IPS DF 4.7 (cell line): ENCODE measurements at regions not wholly inside any gene's neighbourhood (a gene's known extent, or its start where the extent isn't known, plus 50 kb on each side); places are given as distances from the start of the nearest gene placed in this dataset.

Experiments used
- DNase-seq: peaks from one replicate; pipeline ENCODE4 v3.0.0-alpha.2; 2013; ENCODE audit warnings: low spot score; ENCODE audit errors: extremely low read depth

GRCh38 chr5:173741087-173741486 lies 124.6 kb upstream of the BOD1 start:
- DNase-seq = no peak

- DNase-seq = no peak
These were observed 125.4 kb upstream of the BOD1 start for GRCh38 chr5:173741729-173742431.

GRCh38 chr5:173742432-173742816 lies 126.0 kb upstream of the BOD1 start:
- DNase-seq = no peak

GRCh38 chr5:173743641-173744343 lies 127.3 kb upstream of the BOD1 start:
- no peak for DNase-seq

- DNase-seq = no peak
These were observed 128.1 kb upstream of the BOD1 start for GRCh38 chr5:173744551-173744950.

GRCh38 chr5:173745123-173745522 lies 128.7 kb upstream of the BOD1 start:
- no peak for DNase-seq

GRCh38 chr5:173745557-173745956 lies 129.1 kb upstream of the BOD1 start:
- DNase-seq = no peak

GRCh38 chr5:173746047-173746646 lies 129.7 kb upstream of the BOD1 start:
- DNase-seq = no peak

GRCh38 chr5:173747876-173748275 lies 131.4 kb upstream of the BOD1 start:
- DNase-seq = no peak

GRCh38 chr5:173750538-173751265 lies 134.3 kb upstream of the BOD1 start:
- no peak for DNase-seq

- DNase-seq = no peak
These were observed 134.8 kb upstream of the BOD1 start for GRCh38 chr5:173751266-173751600.

- DNase-seq = no peak
These were observed 135.5 kb upstream of the CPEB4 start for GRCh38 chr5:173752653-173753052.

GRCh38 chr5:173753307-173754168 lies 134.6 kb upstream of the CPEB4 start:
- DNase-seq = no peak

GRCh38 chr5:173755319-173755718 lies 132.8 kb upstream of the CPEB4 start:
- DNase-seq = no peak

- no peak for DNase-seq
These were observed 130.5 kb upstream of the CPEB4 start for GRCh38 chr5:173757403-173758209.

GRCh38 chr5:173758676-173759075 lies 129.5 kb upstream of the CPEB4 start:
- no peak for DNase-seq

GRCh38 chr5:173759691-173760090 lies 128.5 kb upstream of the CPEB4 start:
- DNase-seq = no peak

- DNase-seq = no peak
These were observed 127.5 kb upstream of the CPEB4 start for GRCh38 chr5:173760461-173761177.

GRCh38 chr5:173761178-173761513 lies 127.0 kb upstream of the CPEB4 start:
- DNase-seq = no peak

GRCh38 chr5:173762045-173762444 lies 126.1 kb upstream of the CPEB4 start:
- no peak for DNase-seq
